ENCODE measurements at regions not wholly inside any gene's neighbourhood (a gene's known extent, or its start where the extent isn't known, plus 50 kb on each side); places are given as distances from the start of the nearest gene placed in this dataset.
"Not testable (repeated sequence)": the region's sequence is repeated elsewhere in the genome, so short reads cannot be mapped to it uniquely, and the experiment has no call there.

GRCh38 chr14:106556211-106556610 is 1029.8 kb downstream of the TMEM121 start:
- peaks cover 59 to 65% of the 10 kb centered on the region in 2 experiments for H3K9me3 ChIP-seq (ENCODE audit: insufficient read depth in 2 of 2, low read depth in 1 of 2, low read length in 1 of 2)
- H4K8ac ChIP-seq (ENCODE audit: extremely low read depth, insufficient read depth, low read length); H2BK12ac ChIP-seq (ENCODE audit: low read depth, low read length); H3K23me2 ChIP-seq (ENCODE audit: low read depth, low read length); H3K56ac ChIP-seq (replicated peaks; ENCODE audit: insufficient read length, low read depth, low read length); H2AFZ ChIP-seq (ENCODE audit: low read length); FAIRE-seq; H3K36me3 ChIP-seq (ENCODE audit: control insufficient read depth in 2 of 4, insufficient read depth in 4 of 4, low read length in 3 of 4); H3K4me1 ChIP-seq (replicated peaks in 1 of 4; ENCODE audit: control insufficient read depth in 3 of 4, insufficient read depth in 4 of 4, low read length in 3 of 4); H2BK120ac ChIP-seq (replicated peaks; ENCODE audit: low read depth, low read length); H4K91ac ChIP-seq (replicated peaks; ENCODE audit: insufficient read length, low read length); H2BK5ac ChIP-seq (ENCODE audit: low read depth, low read length); H3K27me3 ChIP-seq (replicated peaks in 1 of 4; ENCODE audit: control insufficient read depth in 3 of 4, extremely low read depth in 1 of 4, insufficient read depth in 3 of 4, low read length in 3 of 4); POLR2A ChIA-PET (ENCODE audit: partially characterized antibody); H3K14ac ChIP-seq (ENCODE audit: insufficient read length); H3K18ac ChIP-seq (ENCODE audit: extremely low read depth, low read length); H3K27ac ChIP-seq (ENCODE audit: low read depth, low read length); H3K79me1 ChIP-seq (ENCODE audit: low read depth, low read length); H3K4ac ChIP-seq (replicated peaks; ENCODE audit: insufficient read length, low read depth, low read length); H2AK5ac ChIP-seq (ENCODE audit: low read depth, low read length); H2BK15ac ChIP-seq (ENCODE audit: low read length); H3K23ac ChIP-seq (ENCODE audit: insufficient read length); H3K4me3 ChIP-seq (ENCODE audit: extremely low read depth in 1 of 4, insufficient read depth in 2 of 4, low read depth in 3 of 4, low read length in 4 of 4); H3K79me2 ChIP-seq (ENCODE audit: control insufficient read depth in 1 of 2, insufficient read depth in 2 of 2, low read length in 2 of 2); H3K9ac ChIP-seq (replicated peaks in 1 of 4; ENCODE audit: extremely low read depth in 1 of 4, low read depth in 3 of 4, low read length in 3 of 4); H3K4me2 ChIP-seq (ENCODE audit: insufficient read depth in 1 of 2, low read depth in 2 of 2, low read length in 2 of 2); DNase-seq (ENCODE audit: low read depth in 1 of 2, low spot score in 2 of 2); H4K20me1 ChIP-seq (replicated peaks in 1 of 2; ENCODE audit: control insufficient read depth in 1 of 2, insufficient read depth in 2 of 2, low read length in 2 of 2); H4K5ac ChIP-seq (ENCODE audit: insufficient read length, low read depth, low read length); H2BK20ac ChIP-seq (ENCODE audit: low read length): not testable (repeated sequence)
- 80% methylated on average over 9 of the region's 9 CpGs; no CpG with 5 or more reads in 1 of the 2 experiments for whole genome bisulfite sequencing, 2 experiments (ENCODE audit: extremely low coverage in 1 of 2, insufficient coverage in 1 of 2, insufficient read length in 1 of 2, insufficient replicate concordance in 2 of 2, low coverage in 1 of 2, low lambda C conversion rate in 2 of 2, missing lambda C conversion rate in 1 of 2)
- CTCF ChIA-PET (ENCODE audit: partially characterized antibody), result interaction anchor here (1.1 kb wide), 1 partner anchor 16 kb away, joined by 3 read pairs; no protein-coding TSS in a partner anchor

Data from H1 (cell line).